IPS-18a (cell line): ENCODE measurements at regions not wholly inside any gene's neighbourhood (a gene's known extent, or its start where the extent isn't known, plus 50 kb on each side); places are given as distances from the start of the nearest gene placed in this dataset.
"Not testable (repeated sequence)": the region's sequence is repeated elsewhere in the genome, so short reads cannot be mapped to it uniquely, and the experiment has no call there.

Experiments
- H3K27ac ChIP-seq: one replicate; pipeline ENCODE4 v1.5.1; 2013; ENCODE audit warnings: low read length
- H3K27me3 ChIP-seq: one replicate; pipeline ENCODE4 v1.6.1; 2013; ENCODE audit warnings: mild to moderate bottlenecking, low read length; ENCODE audit not compliant: control insufficient read depth, insufficient read depth
- H3K36me3 ChIP-seq: one replicate; pipeline ENCODE4 v1.6.1; 2013; ENCODE audit warnings: low read depth, low read length; ENCODE audit not compliant: control insufficient read depth
- H3K4me1 ChIP-seq: one replicate; pipeline ENCODE4 v1.6.1; 2013; ENCODE audit warnings: low read depth, low read length; ENCODE audit not compliant: control insufficient read depth
- H3K4me3 ChIP-seq: one replicate; pipeline ENCODE4 v1.5.1; 2013; ENCODE audit warnings: low read length
- H3K9ac ChIP-seq: one replicate; pipeline ENCODE4 v1.6.1; 2013; ENCODE audit warnings: mild to moderate bottlenecking, low read length, moderate library complexity
- H3K9me3 ChIP-seq: one replicate; pipeline ENCODE4 v1.6.1; 2013; ENCODE audit warnings: low read depth, low read length; ENCODE audit not compliant: control insufficient read depth

- H3K9ac ChIP-seq = not testable (repeated sequence)
Observed at GRCh38 chr2:8348911-8349310, 332.9 kb upstream of the ID2 start.

GRCh38 chr2:8352296-8352695 lies 329.6 kb upstream of the ID2 start:
- Histone ChIP-seq H3K9ac (no peak overlapping the region), H3K4me3 (no peak overlapping the region), H3K27ac (no peak overlapping the region), H3K36me3 (no peaks in the 10 kb centered on the region), H3K4me1 (no peaks in the 10 kb centered on the region), H3K9me3 (no peaks in the 10 kb centered on the region), H3K27me3 (no peaks in the 10 kb centered on the region)

More at GRCh38 chr2:8348911-8349310, 332.9 kb upstream of the ID2 start:
- H3K4me1 ChIP-seq, H3K9me3 ChIP-seq, H3K27me3 ChIP-seq, H3K27ac ChIP-seq, H3K4me3 ChIP-seq, H3K36me3 ChIP-seq: not testable (repeated sequence)

- Histone ChIP-seq H3K9ac (no peak overlapping the region), H3K9me3 (no peaks in the 10 kb centered on the region), H3K36me3 (no peaks in the 10 kb centered on the region), H3K27me3 (no peaks in the 10 kb centered on the region), H3K4me3 (no peak overlapping the region), H3K4me1 (no peaks in the 10 kb centered on the region), H3K27ac (no peak overlapping the region)
Observed at GRCh38 chr2:8352989-8353388, 328.9 kb upstream of the ID2 start.

DNA sequence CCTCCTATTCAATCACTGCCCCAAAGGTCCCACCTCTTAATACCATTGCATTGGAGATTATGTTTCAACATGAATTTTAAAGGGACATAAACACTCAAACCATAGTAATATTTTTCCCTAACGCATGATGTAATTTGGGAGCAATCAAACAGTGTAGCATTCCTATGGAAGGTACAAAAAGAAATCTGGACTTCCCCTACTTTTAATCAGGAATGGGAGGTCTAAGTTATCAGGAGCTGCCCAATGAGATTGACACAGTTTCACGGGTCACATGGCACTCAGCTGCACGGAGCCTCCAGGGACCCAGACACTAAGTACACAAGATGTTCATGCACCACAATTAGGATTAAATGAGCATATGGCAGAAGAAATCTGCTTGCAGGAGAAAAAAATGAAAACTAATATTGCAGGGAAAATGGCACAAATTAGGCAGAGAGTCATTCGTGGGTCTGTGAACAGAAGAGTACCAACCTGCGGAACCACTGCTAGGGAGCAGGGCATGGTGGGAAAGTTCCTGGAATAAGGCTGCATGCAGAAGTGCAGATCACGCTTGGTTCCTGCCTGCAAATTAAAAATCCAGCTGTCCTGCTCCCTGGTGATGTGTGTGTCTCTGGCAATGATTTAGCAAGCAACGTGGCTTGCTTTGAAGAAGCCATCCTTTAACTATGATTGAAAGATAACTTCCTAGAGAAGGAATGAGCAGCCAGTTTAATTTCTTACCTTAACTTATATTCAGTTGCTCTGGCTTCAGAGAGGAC lies 326.6 kb upstream of the ID2 start:
- H3K27me3 ChIP-seq = no peaks in the 10 kb centered on the region
- H3K9ac ChIP-seq = no peak overlapping the region
- no peak overlapping the region for H3K27ac ChIP-seq
- H3K4me3 ChIP-seq = no peak overlapping the region
- no peaks in the 10 kb centered on the region for H3K9me3 ChIP-seq
- no peaks in the 10 kb centered on the region for H3K4me1 ChIP-seq
- H3K36me3 ChIP-seq = no peaks in the 10 kb centered on the region

DNA sequence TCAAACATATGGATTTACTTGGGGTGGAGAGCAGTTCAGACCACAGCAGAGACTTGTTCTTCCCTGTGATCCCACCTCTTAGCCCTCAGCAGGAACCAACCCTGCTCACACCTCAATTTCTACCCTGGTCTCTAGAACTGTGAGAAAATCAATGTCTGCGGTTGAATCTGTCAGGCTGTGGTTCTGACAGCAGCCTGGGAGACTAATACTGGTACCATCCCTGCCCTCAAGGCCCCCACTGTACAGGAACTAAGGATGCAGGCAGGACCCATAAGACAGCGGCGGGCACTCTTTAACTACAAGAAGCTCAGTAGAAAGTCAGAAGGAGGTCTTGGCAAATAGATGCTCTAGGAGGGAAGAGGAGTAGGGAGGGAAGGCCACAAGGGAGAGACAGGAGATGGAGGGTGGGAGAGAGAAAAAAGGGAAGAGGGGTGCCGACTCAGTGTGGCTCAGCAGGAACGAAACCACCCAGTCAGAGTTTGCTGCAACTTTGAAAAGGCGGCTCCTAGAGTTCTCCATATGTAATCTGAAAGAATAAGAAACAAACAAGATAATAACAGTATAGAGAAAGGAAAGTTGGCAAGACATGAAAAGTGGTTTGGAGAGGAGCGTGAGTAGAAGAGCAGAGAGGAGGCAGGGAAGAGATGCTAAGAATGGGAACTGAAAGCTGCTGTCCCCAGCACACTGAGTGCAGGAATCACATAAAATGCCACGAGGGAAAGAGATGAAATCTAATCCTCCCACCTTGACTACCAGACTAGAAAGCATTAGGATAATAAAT lies 323.9 kb upstream of the ID2 start:
- H3K36me3 ChIP-seq = no peaks in the 10 kb centered on the region
- H3K9ac ChIP-seq = no peak overlapping the region
- H3K27me3 ChIP-seq = no peaks in the 10 kb centered on the region
- no peak overlapping the region for H3K27ac ChIP-seq
- H3K4me1 ChIP-seq = no peaks in the 10 kb centered on the region
- no peak overlapping the region for H3K4me3 ChIP-seq
- no peaks in the 10 kb centered on the region for H3K9me3 ChIP-seq

GRCh38 chr2:8361930-8362329 lies 319.9 kb upstream of the ID2 start:
- H3K9ac ChIP-seq = no peak overlapping the region
- no peak overlapping the region for H3K27ac ChIP-seq
- H3K27me3 ChIP-seq = no peaks in the 10 kb centered on the region
- H3K4me1 ChIP-seq = no peaks in the 10 kb centered on the region
- no peak overlapping the region for H3K4me3 ChIP-seq
- H3K36me3 ChIP-seq = no peaks in the 10 kb centered on the region
- H3K9me3 ChIP-seq = no peaks in the 10 kb centered on the region

- Histone ChIP-seq H3K4me1 (no peaks in the 10 kb centered on the region), H3K36me3 (no peaks in the 10 kb centered on the region), H3K9ac (no peak overlapping the region), H3K4me3 (no peak overlapping the region), H3K9me3 (no peaks in the 10 kb centered on the region), H3K27ac (no peak overlapping the region), H3K27me3 (no peaks in the 10 kb centered on the region)
Observed at GRCh38 chr2:8363161-8363560, 318.7 kb upstream of the ID2 start.

DNA sequence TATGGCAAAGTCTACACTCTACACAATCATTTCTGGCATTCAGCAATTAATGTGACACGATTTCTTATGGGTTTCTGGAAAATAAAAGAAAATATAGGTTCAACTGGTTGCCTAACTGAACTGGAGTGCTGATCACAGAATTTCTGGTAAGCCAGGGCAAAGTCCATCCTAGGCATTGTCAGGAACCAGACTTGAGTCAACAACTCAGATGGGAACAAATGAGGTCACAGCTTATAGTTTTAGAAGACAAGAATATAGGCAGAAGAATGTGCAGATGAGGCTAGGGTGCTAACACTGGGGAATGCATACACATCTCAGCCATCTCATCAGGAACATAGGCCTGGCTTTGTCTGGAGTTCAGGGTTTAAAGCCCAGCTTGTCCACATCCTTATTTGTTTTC lies 317.2 kb upstream of the ID2 start:
- Histone ChIP-seq H3K36me3 (no peaks in the 10 kb centered on the region), H3K4me3 (no peak overlapping the region), H3K27ac (no peak overlapping the region), H3K9ac (no peak overlapping the region), H3K9me3 (no peaks in the 10 kb centered on the region), H3K4me1 (no peaks in the 10 kb centered on the region), H3K27me3 (no peaks in the 10 kb centered on the region)

DNA sequence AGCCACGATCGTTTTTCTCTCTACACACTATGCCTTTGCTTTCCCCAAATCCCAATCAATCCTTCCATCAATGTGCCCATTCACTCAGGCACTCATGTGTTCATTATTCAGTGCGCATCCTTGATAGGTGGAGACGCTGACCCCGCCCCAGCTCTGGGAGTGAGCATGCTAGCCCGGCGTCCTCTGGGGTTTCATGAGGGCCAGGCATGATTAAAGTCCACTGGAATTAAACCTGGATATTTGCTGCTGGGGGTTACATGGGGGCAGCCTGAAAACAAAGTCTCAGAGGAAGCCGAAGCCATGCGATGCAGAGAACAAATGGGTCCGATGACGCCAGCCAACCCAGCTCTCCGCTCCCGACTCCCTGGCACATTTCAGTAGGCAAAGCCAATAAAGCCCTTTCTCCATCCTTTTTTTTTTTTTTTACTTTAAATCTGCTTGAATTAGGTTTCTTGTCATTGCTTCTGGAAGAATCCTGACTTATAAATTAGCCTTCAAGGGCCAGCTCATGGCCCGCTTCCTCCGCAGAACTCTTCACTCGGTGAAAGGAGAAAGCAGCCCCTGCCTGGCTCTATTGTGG lies 316.4 kb upstream of the ID2 start:
- Histone ChIP-seq H3K36me3 (no peaks in the 10 kb centered on the region), H3K4me3 (no peak overlapping the region), H3K9me3 (no peaks in the 10 kb centered on the region), H3K4me1 (no peaks in the 10 kb centered on the region), H3K27ac (no peak overlapping the region), H3K9ac (no peak overlapping the region), H3K27me3 (no peaks in the 10 kb centered on the region)

DNA sequence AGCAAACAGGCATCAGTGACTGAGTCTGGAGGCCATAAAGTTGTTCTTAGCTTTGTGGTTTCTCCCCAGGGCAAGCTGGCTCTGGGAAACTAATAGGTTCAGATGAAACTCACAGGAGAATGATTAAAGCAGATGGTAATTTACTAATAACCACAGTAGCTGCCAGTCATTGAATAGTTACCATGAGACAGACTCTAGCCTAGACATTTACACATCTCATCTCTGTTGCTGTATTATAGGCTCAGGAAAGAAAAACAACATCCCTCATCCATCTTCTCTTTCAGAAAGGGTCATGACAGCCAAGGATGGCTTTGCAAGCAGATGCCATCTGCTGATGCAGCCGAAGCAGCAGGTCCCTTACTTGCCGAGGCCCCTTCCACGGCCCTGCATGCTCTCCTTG lies 314.0 kb upstream of the ID2 start:
- Histone ChIP-seq H3K27me3 (no peaks in the 10 kb centered on the region), H3K4me3 (no peak overlapping the region), H3K36me3 (no peaks in the 10 kb centered on the region), H3K9me3 (no peaks in the 10 kb centered on the region), H3K9ac (no peak overlapping the region), H3K27ac (no peak overlapping the region), H3K4me1 (no peaks in the 10 kb centered on the region)

- Histone ChIP-seq H3K4me3 (no peak overlapping the region), H3K4me1 (no peaks in the 10 kb centered on the region), H3K9me3 (no peaks in the 10 kb centered on the region)
Observed at GRCh38 chr2:8368463-8368862, 313.4 kb upstream of the ID2 start.

More at GRCh38 chr2:8368463-8368862, 313.4 kb upstream of the ID2 start:
- Histone ChIP-seq H3K27ac (no peak overlapping the region), H3K36me3 (no peaks in the 10 kb centered on the region), H3K9ac (no peak overlapping the region), H3K27me3 (no peaks in the 10 kb centered on the region)
